HL-60 (cell line): ENCODE measurements at regions not wholly inside any gene's neighbourhood (a gene's known extent, or its start where the extent isn't known, plus 50 kb on each side); places are given as distances from the start of the nearest gene placed in this dataset.

Source experiments
- CTCF ChIP-seq: IDR thresholded peaks from one replicate; pipeline ENCODE4 v1.5.1; 2011; ENCODE audit warnings: low read length, control low read depth, inconsistent platforms; ENCODE audit not compliant: insufficient read depth
- GABPA ChIP-seq: IDR thresholded peaks from 2 replicates; pipeline ENCODE4 v1.6.1; 2012; ENCODE audit warnings: low read depth
- POLR2AphosphoS5 ChIP-seq: IDR thresholded peaks from 2 replicates; pipeline ENCODE4 v1.6.1; 2012; ENCODE audit warnings: low read depth
- SPI1 ChIP-seq: IDR thresholded peaks from 2 replicates; pipeline ENCODE4 v1.6.1; 2012; ENCODE audit warnings: low read depth, mild to moderate bottlenecking, borderline replicate concordance

- TF ChIP-seq CTCF (no peak), GABPA (no peak), POLR2AphosphoS5 (no peak), SPI1 (no peak)
These were observed 436.4 kb downstream of the EIPR1 start for GRCh38 chr2:2941205-2941604.
